AML-193 (cell line): ENCODE measurements at regions not wholly inside any gene's neighbourhood (a gene's known extent, or its start where the extent isn't known, plus 50 kb on each side); places are given as distances from the start of the nearest gene placed in this dataset.

Experiments
- DNase-seq, 2 experiments: peaks; one replicate each; lab custom pipeline; 2025; lab: John Stamatoyannopoulos, UW

GRCh38 chr18:75912829-75913228 is 485.3 kb upstream of the SMIM21 start:
- no peak for DNase-seq

- DNase-seq: no peak
Measured at GRCh38 chr18:75904416-75904815, 476.9 kb upstream of the SMIM21 start.

GRCh38 chr18:75898651-75899050 is 471.1 kb upstream of the SMIM21 start:
- no peak for DNase-seq

GRCh38 chr18:75897386-75897785 is 469.9 kb upstream of the SMIM21 start:
- no peak for DNase-seq

- DNase-seq: no peak
Measured at GRCh38 chr18:75896865-75897264, 469.4 kb upstream of the SMIM21 start.

- no peak for DNase-seq
Measured at GRCh38 chr18:75895135-75895534, 467.6 kb upstream of the SMIM21 start.

- no peak for DNase-seq
Measured at GRCh38 chr18:75884728-75885127, 457.2 kb upstream of the SMIM21 start.

- DNase-seq: no peak
Measured at GRCh38 chr18:75880925-75881504, 453.5 kb upstream of the SMIM21 start.

GRCh38 chr18:75880266-75880665 is 452.8 kb upstream of the SMIM21 start:
- no peak for DNase-seq

- no peak for DNase-seq
Measured at GRCh38 chr18:75879196-75879595, 451.7 kb upstream of the SMIM21 start.

- no peak for DNase-seq
Measured at GRCh38 chr18:75875559-75875958, 448.1 kb upstream of the SMIM21 start.

- no peak for DNase-seq
Measured at GRCh38 chr18:75874401-75875089, 447.0 kb upstream of the SMIM21 start.

- DNase-seq: no peak
Measured at GRCh38 chr18:75871596-75871995, 444.1 kb upstream of the SMIM21 start.

GRCh38 chr18:75869162-75869561 is 441.7 kb upstream of the SMIM21 start:
- no peak for DNase-seq

- DNase-seq: no peak
Measured at GRCh38 chr18:75868031-75868430, 440.5 kb upstream of the SMIM21 start.

- no peak for DNase-seq
Measured at GRCh38 chr18:75865639-75866038, 438.1 kb upstream of the SMIM21 start.

GRCh38 chr18:75864816-75865215 is 437.3 kb upstream of the SMIM21 start:
- no peak for DNase-seq

- no peak for DNase-seq
Measured at GRCh38 chr18:75863696-75864095, 436.2 kb upstream of the SMIM21 start.

- no peak for DNase-seq
Measured at GRCh38 chr18:75862458-75862857, 435.0 kb upstream of the SMIM21 start.

GRCh38 chr18:75860166-75860565 is 432.7 kb upstream of the SMIM21 start:
- no peak for DNase-seq

GRCh38 chr18:75859533-75859932 is 432.0 kb upstream of the SMIM21 start:
- no peak for DNase-seq

- DNase-seq: no peak
Measured at GRCh38 chr18:75858754-75859153, 431.3 kb upstream of the SMIM21 start.

- no peak for DNase-seq
Measured at GRCh38 chr18:75857558-75857957, 430.1 kb upstream of the SMIM21 start.

GRCh38 chr18:75854808-75855207 is 427.3 kb upstream of the SMIM21 start:
- no peak for DNase-seq
